ENCODE measurements at regions not wholly inside any gene's neighbourhood (a gene's known extent, or its start where the extent isn't known, plus 50 kb on each side); places are given as distances from the start of the nearest gene placed in this dataset.

- Histone ChIP-seq H3K27me3 (ENCODE audit: low read depth, low read length) (no peaks in the 10 kb centered on the region), H3K36me3 (ENCODE audit: control insufficient read depth in 1 of 2, insufficient read depth in 2 of 2, low read length in 2 of 2) (no peaks in the 10 kb centered on the region), H3K4me1 (ENCODE audit: control insufficient read depth in 1 of 2, insufficient read depth in 2 of 2, low read length in 2 of 2) (no peaks in the 10 kb centered on the region), H3K27ac (ENCODE audit: low read length) (no peak overlapping the region), H3K4me3 (ENCODE audit: low read depth in 1 of 2, low read length in 2 of 2) (no peak overlapping the region), H3K9me3 (ENCODE audit: control insufficient read depth in 1 of 2, low read length in 2 of 2) (no peaks in the 10 kb centered on the region)
These were observed 331.1 kb downstream of the HTR7 start for GRCh38 chr10:90526721-90527120.

GRCh38 chr10:90530521-90530920 is 327.3 kb downstream of the HTR7 start:
- Histone ChIP-seq H3K9me3 (ENCODE audit: control insufficient read depth in 1 of 2, low read length in 2 of 2) (no peaks in the 10 kb centered on the region), H3K27me3 (ENCODE audit: low read depth, low read length) (no peaks in the 10 kb centered on the region), H3K27ac (ENCODE audit: low read length) (no peak overlapping the region), H3K36me3 (ENCODE audit: control insufficient read depth in 1 of 2, insufficient read depth in 2 of 2, low read length in 2 of 2) (no peaks in the 10 kb centered on the region), H3K4me3 (ENCODE audit: low read depth in 1 of 2, low read length in 2 of 2) (no peak overlapping the region), H3K4me1 (ENCODE audit: control insufficient read depth in 1 of 2, insufficient read depth in 2 of 2, low read length in 2 of 2) (no peaks in the 10 kb centered on the region)

- H3K36me3 ChIP-seq (ENCODE audit: control insufficient read depth in 1 of 2, insufficient read depth in 2 of 2, low read length in 2 of 2): no peaks in the 10 kb centered on the region
- H3K4me1 ChIP-seq (ENCODE audit: control insufficient read depth in 1 of 2, insufficient read depth in 2 of 2, low read length in 2 of 2): no peaks in the 10 kb centered on the region
- H3K27ac ChIP-seq (ENCODE audit: low read length): no peak overlapping the region
- H3K9me3 ChIP-seq (ENCODE audit: control insufficient read depth in 1 of 2, low read length in 2 of 2): no peaks in the 10 kb centered on the region
- H3K4me3 ChIP-seq (ENCODE audit: low read depth in 1 of 2, low read length in 2 of 2): no peak overlapping the region
- no peaks in the 10 kb centered on the region for H3K27me3 ChIP-seq (ENCODE audit: low read depth, low read length)
These were observed 300.5 kb downstream of the HTR7 start for GRCh38 chr10:90557385-90557784.

GRCh38 chr10:90560331-90560730 is 297.5 kb downstream of the HTR7 start:
- no peaks in the 10 kb centered on the region for H3K9me3 ChIP-seq (ENCODE audit: control insufficient read depth in 1 of 2, low read length in 2 of 2)
- no peaks in the 10 kb centered on the region for H3K36me3 ChIP-seq (ENCODE audit: control insufficient read depth in 1 of 2, insufficient read depth in 2 of 2, low read length in 2 of 2)

GRCh38 chr10:90561666-90562065 is 296.2 kb downstream of the HTR7 start:
- Histone ChIP-seq H3K4me1 (ENCODE audit: control insufficient read depth in 1 of 2, insufficient read depth in 2 of 2, low read length in 2 of 2) (no peaks in the 10 kb centered on the region), H3K4me3 (ENCODE audit: low read depth in 1 of 2, low read length in 2 of 2) (no peak overlapping the region), H3K27me3 (ENCODE audit: low read depth, low read length) (no peaks in the 10 kb centered on the region), H3K36me3 (ENCODE audit: control insufficient read depth in 1 of 2, insufficient read depth in 2 of 2, low read length in 2 of 2) (no peaks in the 10 kb centered on the region), H3K27ac (ENCODE audit: low read length) (no peak overlapping the region), H3K9me3 (ENCODE audit: control insufficient read depth in 1 of 2, low read length in 2 of 2) (no peaks in the 10 kb centered on the region)

More at GRCh38 chr10:90560331-90560730, 297.5 kb downstream of the HTR7 start:
- no peaks in the 10 kb centered on the region for H3K4me1 ChIP-seq (ENCODE audit: control insufficient read depth in 1 of 2, insufficient read depth in 2 of 2, low read length in 2 of 2)
- no peaks in the 10 kb centered on the region for H3K27me3 ChIP-seq (ENCODE audit: low read depth, low read length)
- H3K4me3 ChIP-seq (ENCODE audit: low read depth in 1 of 2, low read length in 2 of 2): no peak overlapping the region
- H3K27ac ChIP-seq (ENCODE audit: low read length): no peak overlapping the region

- Histone ChIP-seq H3K27ac (ENCODE audit: low read length) (no peak overlapping the region), H3K36me3 (ENCODE audit: control insufficient read depth in 1 of 2, insufficient read depth in 2 of 2, low read length in 2 of 2) (no peaks in the 10 kb centered on the region), H3K4me3 (ENCODE audit: low read depth in 1 of 2, low read length in 2 of 2) (no peak overlapping the region), H3K27me3 (ENCODE audit: low read depth, low read length) (no peaks in the 10 kb centered on the region), H3K4me1 (ENCODE audit: control insufficient read depth in 1 of 2, insufficient read depth in 2 of 2, low read length in 2 of 2) (no peaks in the 10 kb centered on the region), H3K9me3 (ENCODE audit: control insufficient read depth in 1 of 2, low read length in 2 of 2) (no peaks in the 10 kb centered on the region)
These were observed 286.2 kb downstream of the HTR7 start for GRCh38 chr10:90571481-90572258.

- no peaks in the 10 kb centered on the region for H3K4me1 ChIP-seq (ENCODE audit: control insufficient read depth in 1 of 2, insufficient read depth in 2 of 2, low read length in 2 of 2)
- no peak overlapping the region for H3K27ac ChIP-seq (ENCODE audit: low read length)
- H3K36me3 ChIP-seq (ENCODE audit: control insufficient read depth in 1 of 2, insufficient read depth in 2 of 2, low read length in 2 of 2): no peaks in the 10 kb centered on the region
- H3K4me3 ChIP-seq (ENCODE audit: low read depth in 1 of 2, low read length in 2 of 2): no peak overlapping the region
- H3K9me3 ChIP-seq (ENCODE audit: control insufficient read depth in 1 of 2, low read length in 2 of 2): no peaks in the 10 kb centered on the region
- H3K27me3 ChIP-seq (ENCODE audit: low read depth, low read length): no peaks in the 10 kb centered on the region
These were observed 282.7 kb downstream of the HTR7 start for GRCh38 chr10:90575125-90575524.

- H3K4me1 ChIP-seq (ENCODE audit: control insufficient read depth in 1 of 2, insufficient read depth in 2 of 2, low read length in 2 of 2): no peaks in the 10 kb centered on the region
- H3K27ac ChIP-seq (ENCODE audit: low read length): no peak overlapping the region
- no peaks in the 10 kb centered on the region for H3K36me3 ChIP-seq (ENCODE audit: control insufficient read depth in 1 of 2, insufficient read depth in 2 of 2, low read length in 2 of 2)
- no peaks in the 10 kb centered on the region for H3K9me3 ChIP-seq (ENCODE audit: control insufficient read depth in 1 of 2, low read length in 2 of 2)
- no peaks in the 10 kb centered on the region for H3K27me3 ChIP-seq (ENCODE audit: low read depth, low read length)
- no peak overlapping the region for H3K4me3 ChIP-seq (ENCODE audit: low read depth in 1 of 2, low read length in 2 of 2)
These were observed 280.3 kb downstream of the HTR7 start for GRCh38 chr10:90577569-90577968.

GRCh38 chr10:90579602-90580242 is 278.1 kb downstream of the HTR7 start:
- no peak overlapping the region for H3K27ac ChIP-seq (ENCODE audit: low read length)
- H3K4me3 ChIP-seq (ENCODE audit: low read depth in 1 of 2, low read length in 2 of 2): no peak overlapping the region
- no peaks in the 10 kb centered on the region for H3K36me3 ChIP-seq (ENCODE audit: control insufficient read depth in 1 of 2, insufficient read depth in 2 of 2, low read length in 2 of 2)
- no peaks in the 10 kb centered on the region for H3K9me3 ChIP-seq (ENCODE audit: control insufficient read depth in 1 of 2, low read length in 2 of 2)
- no peaks in the 10 kb centered on the region for H3K4me1 ChIP-seq (ENCODE audit: control insufficient read depth in 1 of 2, insufficient read depth in 2 of 2, low read length in 2 of 2)
- no peaks in the 10 kb centered on the region for H3K27me3 ChIP-seq (ENCODE audit: low read depth, low read length)

GRCh38 chr10:90583416-90583815 is 274.4 kb downstream of the HTR7 start:
- Histone ChIP-seq H3K9me3 (ENCODE audit: control insufficient read depth in 1 of 2, low read length in 2 of 2) (no peaks in the 10 kb centered on the region), H3K4me1 (ENCODE audit: control insufficient read depth in 1 of 2, insufficient read depth in 2 of 2, low read length in 2 of 2) (no peaks in the 10 kb centered on the region), H3K27ac (ENCODE audit: low read length) (no peak overlapping the region), H3K4me3 (ENCODE audit: low read depth in 1 of 2, low read length in 2 of 2) (no peak overlapping the region), H3K36me3 (ENCODE audit: control insufficient read depth in 1 of 2, insufficient read depth in 2 of 2, low read length in 2 of 2) (no peaks in the 10 kb centered on the region), H3K27me3 (ENCODE audit: low read depth, low read length) (no peaks in the 10 kb centered on the region)

- Histone ChIP-seq H3K4me3 (ENCODE audit: low read depth in 1 of 2, low read length in 2 of 2) (no peak overlapping the region), H3K27ac (ENCODE audit: low read length) (no peak overlapping the region), H3K27me3 (ENCODE audit: low read depth, low read length) (no peaks in the 10 kb centered on the region), H3K9me3 (ENCODE audit: control insufficient read depth in 1 of 2, low read length in 2 of 2) (no peaks in the 10 kb centered on the region), H3K36me3 (ENCODE audit: control insufficient read depth in 1 of 2, insufficient read depth in 2 of 2, low read length in 2 of 2) (no peaks in the 10 kb centered on the region), H3K4me1 (ENCODE audit: control insufficient read depth in 1 of 2, insufficient read depth in 2 of 2, low read length in 2 of 2) (no peaks in the 10 kb centered on the region)
These were observed 270.8 kb downstream of the HTR7 start for GRCh38 chr10:90587081-90587491.
